ENCODE measurements at regions not wholly inside any gene's neighbourhood (a gene's known extent, or its start where the extent isn't known, plus 50 kb on each side); places are given as distances from the start of the nearest gene placed in this dataset.

GRCh38 chr14:85444635-85445034 is 85.3 kb upstream of the FLRT2 start:
- no peak for DNase-seq (ENCODE audit: low read depth)
- no peak for TF ChIP-seq CTCF (IDR thresholded peaks at IDR 0.05; ENCODE audit: insufficient read depth, low read depth, low read length, missing control alignments)
- no peak overlapping the region for H3K4me3 ChIP-seq (ENCODE audit: low read length)

GRCh38 chr14:85445151-85445795 is 84.7 kb upstream of the FLRT2 start:
- no peak overlapping the region for H3K4me3 ChIP-seq (ENCODE audit: low read length)
- TF ChIP-seq CTCF (IDR thresholded peaks at IDR 0.05; ENCODE audit: insufficient read depth, low read depth, low read length, missing control alignments) = no peak
- DNase-seq (ENCODE audit: low read depth) = no peak

DNA sequence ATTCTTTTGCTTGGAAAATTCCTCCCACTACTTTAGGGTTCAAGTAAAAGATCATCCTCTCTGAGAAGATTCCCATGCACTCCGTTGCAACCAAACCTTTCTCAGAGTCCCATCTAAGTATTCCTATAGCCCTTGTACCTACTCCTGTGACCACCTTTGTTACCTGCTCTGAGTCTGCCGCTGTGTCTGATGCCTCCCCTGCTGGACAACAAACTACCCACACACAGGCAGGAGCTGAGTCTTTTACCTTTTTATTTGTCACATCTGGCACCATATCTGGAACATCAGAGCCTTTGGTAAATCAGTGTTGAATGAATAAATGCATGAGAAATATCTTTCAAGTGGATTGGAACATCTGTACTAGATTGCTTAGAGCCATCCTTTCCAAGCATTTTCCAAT is 82.1 kb upstream of the FLRT2 start:
- H3K4me3 ChIP-seq (ENCODE audit: low read length) = no peak overlapping the region
- no peak for DNase-seq (ENCODE audit: low read depth)
- TF ChIP-seq CTCF (IDR thresholded peaks at IDR 0.05; ENCODE audit: insufficient read depth, low read depth, low read length, missing control alignments) = no peak

DNA sequence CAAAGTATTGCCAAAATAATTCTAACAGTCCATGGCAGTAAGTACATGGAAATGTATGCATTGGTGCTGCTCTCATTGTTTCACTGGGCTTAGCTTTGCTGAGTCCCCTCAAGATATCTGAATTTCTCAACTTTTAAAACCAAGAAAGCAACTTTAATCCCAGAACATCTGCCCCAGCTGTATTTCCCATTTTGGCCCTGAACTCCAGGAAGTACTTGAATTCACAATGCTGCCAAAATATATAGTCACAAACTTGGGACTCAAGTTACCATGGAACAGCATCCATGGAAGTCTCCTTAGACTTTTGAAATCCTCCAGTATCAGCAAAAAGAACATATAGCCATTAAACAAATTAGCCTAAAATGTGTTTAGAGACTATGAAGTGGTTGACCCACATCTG is 78.5 kb upstream of the FLRT2 start:
- no peak overlapping the region for H3K4me3 ChIP-seq (ENCODE audit: low read length)
- TF ChIP-seq CTCF (IDR thresholded peaks at IDR 0.05; ENCODE audit: insufficient read depth, low read depth, low read length, missing control alignments) = no peak
- no peak for DNase-seq (ENCODE audit: low read depth)

DNA sequence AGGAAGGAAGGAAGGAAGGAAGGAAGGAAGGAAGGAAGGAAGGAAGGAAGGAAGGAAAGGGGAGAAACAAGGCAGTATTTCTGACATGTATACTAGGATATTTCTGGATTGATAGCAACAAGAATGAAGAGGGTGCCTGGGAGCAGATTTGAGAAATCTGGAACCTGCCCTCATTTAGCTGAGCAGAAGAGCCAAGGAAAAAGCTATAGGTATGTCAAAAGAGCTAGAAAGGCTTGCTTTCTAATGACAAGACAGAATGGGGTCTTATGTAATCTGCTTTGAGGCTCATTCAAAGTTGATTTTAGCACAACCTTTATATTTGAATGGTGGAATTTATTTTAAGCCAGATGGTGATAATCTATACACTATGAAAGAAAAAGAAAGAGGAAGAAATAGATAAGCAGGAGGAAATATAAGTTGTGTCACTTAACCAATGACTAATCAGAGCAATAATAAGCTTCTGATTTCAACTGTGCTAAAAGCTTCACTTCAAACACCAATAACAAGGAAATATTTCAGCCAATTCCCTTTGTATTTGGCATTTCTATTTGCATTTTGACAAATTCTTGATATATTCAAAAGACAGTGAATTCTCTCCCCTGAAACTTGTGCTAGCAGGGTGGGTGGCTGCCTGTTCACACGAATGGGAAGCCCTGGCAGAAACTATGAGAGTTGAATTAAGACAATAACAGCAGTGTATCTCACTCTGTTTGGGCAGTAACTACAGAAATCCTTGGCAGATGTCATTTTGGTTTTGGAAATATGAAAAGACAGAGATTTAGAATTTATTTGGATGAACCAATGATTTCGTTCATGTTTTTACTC is 76.3 kb upstream of the FLRT2 start:
- TF ChIP-seq CTCF (IDR thresholded peaks at IDR 0.05; ENCODE audit: insufficient read depth, low read depth, low read length, missing control alignments) = no peak
- H3K4me3 ChIP-seq (ENCODE audit: low read length) = no peak overlapping the region
- DNase-seq (ENCODE audit: low read depth) = no peak

DNA sequence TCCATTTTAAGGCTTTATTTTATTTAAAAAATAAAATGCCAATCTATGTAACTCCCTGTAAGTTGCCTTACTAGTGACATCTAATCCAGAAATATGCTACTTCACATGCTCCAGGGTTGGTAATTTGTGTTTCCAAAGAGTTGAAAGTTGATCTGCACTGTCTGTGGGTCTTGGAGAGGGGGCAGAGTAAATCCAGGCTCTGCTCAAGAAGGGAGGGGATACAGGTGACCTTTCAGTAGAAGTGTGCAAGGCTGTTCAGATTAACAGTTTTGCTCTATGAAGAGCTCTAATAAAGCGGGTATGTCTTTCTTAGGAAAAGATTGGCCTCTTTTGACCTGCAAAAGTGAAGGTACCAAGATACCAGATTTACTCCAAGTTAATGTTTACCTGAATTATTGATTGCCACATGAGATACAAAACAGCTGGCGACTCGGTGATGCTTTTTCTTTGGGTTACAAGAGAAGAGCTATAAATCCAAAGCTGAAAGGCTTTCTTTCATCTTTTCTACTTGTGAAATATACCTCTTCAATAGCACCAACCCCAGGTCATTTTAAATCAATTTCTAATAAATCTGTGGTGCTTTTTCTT is 75.6 kb upstream of the FLRT2 start:
- TF ChIP-seq CTCF (IDR thresholded peaks at IDR 0.05; ENCODE audit: insufficient read depth, low read depth, low read length, missing control alignments) = no peak
- DNase-seq (ENCODE audit: low read depth) = no peak

More for the DNA sequence above, 75.6 kb upstream of the FLRT2 start:
- H3K4me3 ChIP-seq (ENCODE audit: low read length) = no peak overlapping the region
